Vagina (tissue), 2 donors: ENCODE measurements at regions not wholly inside any gene's neighbourhood (a gene's known extent, or its start where the extent isn't known, plus 50 kb on each side); places are given as distances from the start of the nearest gene placed in this dataset.

Experiments
- POLR2A ChIP-seq, 2 donors: fragments of 450-650 bp; IDR thresholded peaks; one replicate each; pipeline ENCODE4 v1.6.1; 2017; ENCODE audit warnings: antibody characterized with exemption in 2 of 2, mild to moderate bottlenecking in 2 of 2, moderate library complexity in 2 of 2
- POLR2AphosphoS5 ChIP-seq, 2 donors: sonication (generic); formaldehyde crosslinking; IDR thresholded peaks; one replicate each; pipeline ENCODE4 v1.9.0; 2017; ENCODE audit warnings: antibody characterized with exemption in 2 of 2, mild to moderate bottlenecking in 2 of 2, low read depth in 1 of 2; ENCODE audit not compliant: insufficient read depth in 1 of 2
- TF ChIP-seq, protein P1 (sequence below), 3 experiments: fragments of 450-650 bp in 2 of 3; fragments of 200-600 bp in 1 of 3; sonication (generic) in 1 of 3; IDR thresholded peaks; one replicate each; pipeline ENCODE4 v1.5.1; 2017 to 2019; ENCODE audit warnings: antibody characterized with exemption in 3 of 3, mild to moderate bottlenecking in 2 of 3, moderate library complexity in 2 of 3

DNA sequence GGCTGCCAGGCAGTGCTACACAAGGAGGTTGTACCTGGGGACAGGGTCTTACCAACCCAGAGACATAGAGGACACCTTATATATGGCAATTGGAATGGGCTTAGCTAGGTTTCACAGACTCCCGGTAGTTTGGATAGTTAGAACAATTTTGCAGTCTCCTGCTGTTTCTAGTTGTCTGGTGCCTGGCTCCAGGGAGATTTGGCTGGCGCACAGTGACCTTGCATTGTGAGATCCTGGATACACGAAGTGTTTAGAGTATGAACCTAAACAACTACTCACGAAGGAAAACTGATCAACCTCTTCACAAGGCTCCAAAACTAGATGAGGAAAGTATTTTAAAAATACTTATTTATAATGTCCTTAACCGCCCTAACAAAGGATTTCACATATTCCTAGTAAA lies 614.7 kb downstream of the FAM181B start:
- no peak for TF ChIP-seq POLR2A (IDR thresholded peaks at IDR 0.05)
- TF ChIP-seq, protein P1, sequence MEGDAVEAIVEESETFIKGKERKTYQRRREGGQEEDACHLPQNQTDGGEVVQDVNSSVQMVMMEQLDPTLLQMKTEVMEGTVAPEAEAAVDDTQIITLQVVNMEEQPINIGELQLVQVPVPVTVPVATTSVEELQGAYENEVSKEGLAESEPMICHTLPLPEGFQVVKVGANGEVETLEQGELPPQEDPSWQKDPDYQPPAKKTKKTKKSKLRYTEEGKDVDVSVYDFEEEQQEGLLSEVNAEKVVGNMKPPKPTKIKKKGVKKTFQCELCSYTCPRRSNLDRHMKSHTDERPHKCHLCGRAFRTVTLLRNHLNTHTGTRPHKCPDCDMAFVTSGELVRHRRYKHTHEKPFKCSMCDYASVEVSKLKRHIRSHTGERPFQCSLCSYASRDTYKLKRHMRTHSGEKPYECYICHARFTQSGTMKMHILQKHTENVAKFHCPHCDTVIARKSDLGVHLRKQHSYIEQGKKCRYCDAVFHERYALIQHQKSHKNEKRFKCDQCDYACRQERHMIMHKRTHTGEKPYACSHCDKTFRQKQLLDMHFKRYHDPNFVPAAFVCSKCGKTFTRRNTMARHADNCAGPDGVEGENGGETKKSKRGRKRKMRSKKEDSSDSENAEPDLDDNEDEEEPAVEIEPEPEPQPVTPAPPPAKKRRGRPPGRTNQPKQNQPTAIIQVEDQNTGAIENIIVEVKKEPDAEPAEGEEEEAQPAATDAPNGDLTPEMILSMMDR (IDR thresholded peaks at IDR 0.05): no peak
- no peak for TF ChIP-seq POLR2AphosphoS5 (IDR thresholded peaks at IDR 0.05; ENCODE audit: insufficient read depth in 1 of 2, low read depth in 1 of 2)
